GM18505 (cell line): ENCODE measurements at regions not wholly inside any gene's neighbourhood (a gene's known extent, or its start where the extent isn't known, plus 50 kb on each side); places are given as distances from the start of the nearest gene placed in this dataset.

ENCODE experiments used
- ATAC-seq: cut with Tn5 transposase; IDR thresholded peaks from one replicate; pipeline ENCODE4 v1.9.1; 2021; ENCODE audit not compliant: unreplicated experiment
- POLR2A ChIP-seq: IDR thresholded peaks from 4 replicates; pipeline ENCODE4 v1.6.1; 2011; ENCODE audit warnings: borderline replicate concordance; ENCODE audit not compliant: insufficient read depth, insufficient read length; ENCODE audit errors: extremely low read depth

DNA sequence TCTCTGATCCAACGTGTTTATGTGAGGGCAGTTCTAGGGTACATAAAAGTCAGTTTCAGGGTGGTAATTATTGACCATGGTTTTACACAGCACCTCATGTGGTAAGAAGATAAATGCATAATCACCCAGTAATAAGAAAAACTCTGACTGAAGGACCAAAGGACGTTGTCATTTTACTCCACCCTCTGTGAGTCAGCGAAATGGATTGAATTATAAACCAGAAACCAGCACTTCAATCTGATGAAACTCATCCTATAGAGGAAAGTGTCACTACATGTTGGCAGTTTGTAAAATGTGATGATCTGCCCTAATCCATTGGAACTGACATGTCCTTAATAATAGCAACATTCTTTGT lies 406.8 kb downstream of the KLF5 start:
- ATAC-seq, result no peak
- TF ChIP-seq POLR2A, result no peak

DNA sequence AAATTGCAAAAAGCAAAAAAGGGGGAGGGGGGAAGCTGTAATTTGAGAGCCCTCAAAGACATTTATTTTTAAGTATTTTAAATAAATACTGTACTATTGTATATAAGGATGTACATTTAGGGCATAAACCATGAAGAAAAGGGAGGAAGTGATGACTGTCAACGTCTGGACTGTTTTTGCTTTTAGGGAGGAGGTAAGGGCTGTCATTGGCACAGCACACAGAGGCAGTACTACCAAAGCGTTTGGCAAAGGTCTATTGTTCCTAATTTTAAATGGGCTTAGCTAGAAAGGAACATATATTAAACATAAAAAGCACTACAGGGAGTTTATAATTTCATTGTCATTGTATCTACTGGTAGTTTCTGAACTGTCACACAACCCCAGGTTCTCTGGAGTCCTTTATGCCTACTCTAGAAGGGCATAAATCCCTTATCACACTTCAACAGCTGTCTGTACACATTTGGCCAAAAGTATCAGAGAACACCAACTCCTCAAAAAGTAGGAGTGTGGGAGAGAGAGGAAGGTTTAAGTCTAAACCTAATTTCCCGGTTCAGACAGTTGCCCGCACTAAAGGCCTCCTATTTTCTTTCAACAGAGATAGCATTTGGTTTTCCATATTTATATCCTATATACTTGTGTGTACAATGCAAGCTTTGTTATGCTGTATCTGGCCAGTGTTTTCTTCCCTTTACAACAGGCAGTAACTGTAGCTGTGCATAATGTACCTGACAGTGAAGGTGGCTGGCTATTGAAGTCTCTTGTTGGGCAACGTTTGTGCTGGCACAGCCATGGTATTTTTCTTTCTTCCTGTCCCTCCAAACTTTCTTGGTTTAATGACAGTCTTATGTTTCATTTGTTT lies 406.2 kb downstream of the KLF5 start:
- no peak for TF ChIP-seq POLR2A
- no peak for ATAC-seq

DNA sequence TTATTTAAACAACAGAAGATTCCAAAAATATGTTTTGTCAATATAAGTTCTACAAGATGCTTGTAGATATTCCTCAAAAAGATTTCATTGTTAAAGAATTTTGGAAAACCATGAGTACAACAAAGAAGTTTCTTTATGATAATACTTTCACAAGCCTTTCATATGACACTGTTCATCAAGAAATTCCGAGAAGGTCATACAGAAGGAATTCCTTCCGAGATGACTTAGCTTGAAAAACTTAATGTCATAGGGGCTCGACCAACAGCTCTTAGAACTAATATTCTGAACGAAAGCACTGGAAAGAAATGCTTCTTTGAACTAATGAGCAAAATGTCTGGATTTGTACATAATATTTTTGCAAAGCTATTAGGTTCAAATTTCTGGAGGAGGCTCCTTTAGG lies 403.4 kb downstream of the KLF5 start:
- no peak for TF ChIP-seq POLR2A
- no peak for ATAC-seq

DNA sequence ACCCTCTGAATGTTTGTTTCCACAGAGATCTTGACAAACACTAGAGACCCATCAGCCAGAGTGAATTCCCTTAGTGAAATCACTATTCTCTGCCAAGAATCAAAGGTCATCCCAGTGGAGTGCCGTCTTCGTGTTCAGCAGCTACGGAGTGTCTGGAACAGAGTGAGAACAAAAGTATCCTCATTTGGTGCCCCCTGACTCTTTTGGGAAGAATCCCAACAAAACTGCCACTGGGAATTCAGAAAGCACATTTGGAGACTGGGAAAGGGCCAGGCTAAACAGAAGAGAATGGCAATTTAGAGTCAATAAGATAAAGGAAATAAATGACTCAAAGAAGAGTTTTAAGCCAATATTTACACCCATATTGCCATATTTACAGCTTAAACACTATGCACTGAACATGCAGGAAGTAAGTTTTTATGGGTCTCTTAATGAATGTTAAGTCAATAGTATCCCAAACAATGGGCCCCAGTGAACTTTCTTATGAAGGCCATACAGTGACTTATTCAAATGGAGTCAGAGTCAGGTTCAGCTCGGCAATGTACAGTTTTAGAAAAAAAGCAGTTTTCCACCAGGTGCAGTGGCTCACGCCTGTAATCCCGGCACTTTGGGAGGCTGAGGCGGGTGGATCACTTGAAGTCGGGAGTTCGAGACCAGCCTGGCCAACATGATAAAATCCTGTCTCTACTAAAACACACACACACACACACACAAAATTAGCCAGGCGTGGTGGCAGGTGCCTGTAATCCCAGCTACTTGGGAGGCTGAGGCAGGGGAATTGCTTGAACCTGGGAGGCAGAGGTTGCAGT lies 392.6 kb downstream of the KLF5 start:
- TF ChIP-seq POLR2A, result no peak
- ATAC-seq, result no peak

DNA sequence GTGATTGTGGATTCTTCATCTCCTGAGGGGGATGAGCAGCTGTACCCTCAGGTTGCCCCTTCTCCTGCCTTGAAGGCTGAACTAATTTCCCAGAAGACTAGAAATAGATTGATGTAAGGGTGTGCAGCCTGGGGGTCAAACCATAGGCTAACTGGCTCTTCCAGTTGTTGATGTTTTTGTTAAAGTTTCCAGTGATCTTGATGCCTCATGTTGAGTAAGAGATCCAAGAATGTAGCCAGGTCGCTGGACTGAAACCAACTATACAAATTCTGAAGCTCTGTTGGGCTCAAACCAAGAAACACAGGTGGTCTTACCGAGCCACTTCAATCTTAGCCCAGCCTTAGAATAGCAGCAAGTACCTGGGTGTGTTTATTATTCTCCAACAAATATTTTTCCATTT lies 391.8 kb downstream of the KLF5 start:
- no peak for TF ChIP-seq POLR2A
- no peak for ATAC-seq

DNA sequence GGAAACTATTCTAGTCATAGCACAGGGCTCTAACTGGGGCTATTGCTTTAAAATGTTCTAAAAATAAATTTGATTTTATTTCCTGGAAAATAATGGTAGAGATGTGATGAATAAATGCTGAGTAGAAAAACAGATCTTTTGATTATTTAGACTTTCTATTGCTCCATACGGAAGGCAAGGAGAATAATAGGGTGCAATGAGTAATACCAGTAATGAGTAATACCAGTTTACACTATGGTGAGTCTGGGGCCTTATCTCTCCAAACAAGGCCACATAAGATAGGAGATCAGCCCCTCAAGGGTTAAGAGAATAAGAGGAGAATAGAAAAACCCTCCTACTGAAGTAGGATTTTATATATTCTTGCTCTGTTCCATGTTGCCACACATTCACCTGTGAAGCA lies 390.4 kb downstream of the KLF5 start:
- no peak for ATAC-seq
- no peak for TF ChIP-seq POLR2A

DNA sequence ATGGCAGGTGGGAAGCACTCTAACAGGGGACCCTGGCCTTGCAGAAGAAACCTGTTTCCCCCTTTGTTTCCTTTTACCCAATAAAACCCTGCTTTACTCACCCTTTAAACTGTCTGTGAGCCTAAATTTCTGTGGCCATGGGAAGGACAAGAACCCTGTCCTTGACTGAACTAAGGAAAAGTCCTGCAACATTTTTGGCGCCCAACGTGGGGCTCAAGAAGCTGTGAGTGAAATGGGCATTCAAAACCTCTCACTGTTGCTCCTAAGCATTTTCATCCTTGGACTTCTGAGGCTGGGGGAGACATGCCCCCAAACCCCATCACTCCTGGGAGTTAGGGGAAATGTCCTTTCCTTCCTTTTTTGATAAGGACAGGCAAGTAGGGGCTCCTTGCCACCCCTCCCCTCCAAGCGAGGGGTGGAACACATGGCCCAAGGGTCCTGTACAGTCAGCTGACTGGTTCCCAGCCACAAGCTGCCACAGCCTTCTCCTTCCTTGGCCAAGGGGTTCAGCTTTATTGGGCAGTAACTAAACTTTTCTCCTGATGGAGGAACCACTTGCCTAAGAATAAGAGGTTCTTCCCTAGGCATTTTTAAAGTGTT lies 381.6 kb downstream of the KLF5 start:
- no peak for ATAC-seq
- no peak for TF ChIP-seq POLR2A

DNA sequence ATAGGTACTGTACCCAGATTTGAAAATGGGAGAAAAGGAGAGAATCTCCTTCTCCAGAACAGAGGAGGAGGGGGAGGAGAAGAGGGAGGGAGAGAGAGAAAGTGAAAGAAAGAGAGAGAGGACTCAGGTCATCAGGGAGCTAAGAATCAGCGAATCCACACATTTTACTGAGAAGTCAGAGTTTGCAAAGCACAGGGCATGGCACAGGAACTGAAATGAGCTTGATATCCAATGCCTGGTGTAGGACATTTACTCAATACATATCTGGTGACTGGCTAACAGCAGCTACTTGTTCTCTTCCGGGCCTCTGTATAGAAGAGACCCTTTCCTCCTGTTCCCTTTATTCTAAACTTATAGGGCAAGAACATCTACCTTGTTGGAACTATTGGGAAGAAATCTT lies 375.1 kb downstream of the KLF5 start:
- no peak for TF ChIP-seq POLR2A
- no peak for ATAC-seq

DNA sequence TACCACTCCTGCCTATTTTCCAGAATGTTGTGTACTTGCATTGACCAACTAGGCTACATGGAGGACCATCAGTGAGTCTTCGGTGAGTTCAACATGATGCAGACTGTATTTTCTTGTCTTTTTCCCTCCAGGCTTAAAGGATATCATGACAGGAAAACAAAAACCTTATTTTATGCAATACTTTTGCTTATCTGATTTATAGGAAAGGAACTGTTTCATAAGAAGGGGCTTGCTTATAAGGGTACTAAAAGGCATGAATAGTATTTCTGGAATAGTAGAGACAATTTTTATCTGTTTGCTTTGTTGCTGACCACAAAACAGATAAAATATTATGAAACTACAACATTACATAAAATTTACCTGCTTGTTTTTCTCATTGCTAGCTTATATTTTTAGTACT lies 374.7 kb downstream of the KLF5 start:
- no peak for TF ChIP-seq POLR2A
- ATAC-seq, result no peak

DNA sequence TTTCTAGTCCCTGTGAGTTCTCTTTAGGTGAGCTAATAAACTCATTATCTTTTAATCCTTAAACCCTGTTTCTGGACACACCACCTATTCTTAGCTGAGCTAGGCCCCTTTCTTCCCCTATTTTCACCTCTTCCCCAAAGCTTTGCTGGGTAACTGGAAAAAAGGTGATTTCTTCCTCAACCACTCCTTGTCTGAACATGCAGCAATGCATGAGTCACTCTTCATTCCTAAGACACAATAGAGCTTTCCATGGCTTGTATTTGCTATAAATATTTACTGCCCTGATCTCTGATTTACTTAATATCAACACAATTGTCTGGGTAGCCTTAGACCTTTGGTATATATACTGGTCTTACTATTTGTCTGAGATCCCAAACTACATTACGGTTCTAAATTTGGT lies 370.9 kb downstream of the KLF5 start:
- ATAC-seq, result no peak
- TF ChIP-seq POLR2A, result no peak

DNA sequence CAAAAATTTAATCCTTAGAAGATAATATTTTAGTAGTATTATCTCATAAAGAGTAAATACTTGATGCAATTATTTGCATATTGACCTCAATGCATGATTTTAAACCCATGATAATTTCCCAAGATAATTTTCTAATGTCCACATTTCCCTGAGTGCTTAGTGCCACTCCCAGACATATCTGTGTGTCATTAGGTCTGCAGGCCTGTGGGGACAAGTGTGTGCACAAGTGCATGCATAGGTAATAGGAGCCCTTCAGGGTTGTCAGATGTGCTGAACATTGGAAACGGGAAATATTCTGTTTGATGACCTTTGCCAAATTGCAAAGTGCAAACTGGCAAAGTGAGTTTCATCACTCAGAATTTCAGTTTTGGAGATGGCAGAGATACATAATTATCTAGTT lies 369.9 kb downstream of the KLF5 start:
- TF ChIP-seq POLR2A, result no peak
- no peak for ATAC-seq

DNA sequence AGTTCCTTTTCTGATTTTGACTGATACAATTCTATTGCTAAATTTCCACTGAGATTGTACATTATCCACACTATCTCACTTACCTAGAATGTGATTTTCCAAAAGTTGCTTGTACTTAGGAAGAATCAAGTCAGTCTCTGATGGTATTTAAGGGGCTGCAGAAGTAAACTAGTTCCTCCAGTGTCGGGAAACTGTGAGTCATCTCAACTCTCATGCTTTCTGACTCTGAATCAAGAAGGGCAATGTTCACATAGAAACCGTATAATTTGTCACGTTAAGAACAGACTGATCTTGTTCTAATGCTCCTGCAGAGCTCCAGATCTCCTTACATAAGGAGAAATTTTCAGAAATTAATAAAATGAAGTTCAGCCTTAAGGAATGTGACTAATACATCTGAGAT lies 369.3 kb downstream of the KLF5 start:
- TF ChIP-seq POLR2A, result no peak
- ATAC-seq, result no peak

DNA sequence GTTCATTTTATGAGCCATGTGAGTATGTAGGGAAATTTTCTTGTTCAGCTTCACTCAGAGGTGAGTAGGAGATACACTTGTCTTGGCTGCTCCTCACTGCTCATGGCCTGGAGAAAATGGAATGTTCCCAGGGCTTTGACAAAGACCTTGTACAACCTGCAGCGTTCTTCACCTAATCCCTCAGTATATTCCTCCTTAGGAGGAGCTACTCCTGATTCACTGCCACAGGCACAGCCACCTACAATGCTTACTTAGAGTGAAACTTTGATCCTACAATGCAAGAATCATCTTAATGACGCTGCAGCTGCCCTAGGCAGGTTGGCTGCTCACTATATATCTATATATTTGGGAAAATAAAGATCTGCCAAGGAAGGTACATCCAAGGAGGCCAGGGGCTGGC lies 364.2 kb downstream of the KLF5 start:
- ATAC-seq, result no peak
- TF ChIP-seq POLR2A, result no peak
